Astrocyte (in vitro differentiated cells and primary cell): ENCODE measurements at regions not wholly inside any gene's neighbourhood (a gene's known extent, or its start where the extent isn't known, plus 50 kb on each side); places are given as distances from the start of the nearest gene placed in this dataset.

Experiments
- DNase-seq: peaks from one replicate; pipeline ENCODE4 v3.0.0-alpha.2; 2010; ENCODE audit warnings: low read depth
- FAIRE-seq: peaks from 2 replicates; lab custom pipeline; 2011; peaks lifted over from hg19 to GRCh38; lab: Jason Lieb, UNC
- H2AFZ ChIP-seq: 2 replicates; pipeline ENCODE4 v1.6.0; 2012; ENCODE audit warnings: low read depth, low read length, inconsistent platforms
- H3K27ac ChIP-seq: 2 replicates; pipeline ENCODE4 v1.5.1; 2011; ENCODE audit warnings: low read depth, low read length, inconsistent platforms
- H3K27me3 ChIP-seq: 2 replicates; pipeline ENCODE4 v1.6.0; 2011; ENCODE audit warnings: low read length, inconsistent platforms; ENCODE audit not compliant: insufficient read depth
- H3K36me3 ChIP-seq: 2 replicates; pipeline ENCODE4 v1.5.1; 2011; ENCODE audit warnings: low read length, inconsistent platforms; ENCODE audit not compliant: insufficient read depth
- H3K4me1 ChIP-seq: 2 replicates; pipeline ENCODE4 v1.5.1; 2011; ENCODE audit warnings: low read length, inconsistent platforms; ENCODE audit not compliant: insufficient read depth
- H3K4me2 ChIP-seq: 2 replicates; pipeline ENCODE4 v1.6.0; 2012; ENCODE audit warnings: low read length, inconsistent platforms
- H3K4me3 ChIP-seq: 2 replicates; pipeline ENCODE4 v1.5.1; 2011; ENCODE audit warnings: low read depth, mild to moderate bottlenecking, low read length, inconsistent platforms; ENCODE audit not compliant: insufficient read depth
- H3K79me2 ChIP-seq: 2 replicates; pipeline ENCODE4 v1.6.0; 2012; ENCODE audit warnings: mild to moderate bottlenecking, low read length, inconsistent platforms; ENCODE audit not compliant: insufficient read depth
- H3K9ac ChIP-seq: 2 replicates; pipeline ENCODE4 v1.6.0; 2012; ENCODE audit warnings: mild to moderate bottlenecking, low read length, inconsistent platforms
- H3K9me3 ChIP-seq: 2 replicates; pipeline ENCODE4 v1.5.1; 2012; ENCODE audit warnings: low read depth, mild to moderate bottlenecking, low read length, inconsistent platforms; ENCODE audit not compliant: insufficient read depth
- H4K20me1 ChIP-seq: 2 replicates; pipeline ENCODE4 v1.6.0; 2012; ENCODE audit warnings: low read length, inconsistent platforms; ENCODE audit not compliant: insufficient read depth
- H3K27ac Mint-ChIP-seq: one replicate; pipeline ENCODE4 v1.8.0; 2021; ENCODE audit warnings: mild to moderate bottlenecking, mixed read lengths; ENCODE audit not compliant: unreplicated experiment
- H3K27me3 Mint-ChIP-seq: one replicate; pipeline ENCODE4 v1.8.0; 2021; ENCODE audit warnings: low read depth, mixed read lengths; ENCODE audit not compliant: unreplicated experiment
- H3K36me3 Mint-ChIP-seq: one replicate; pipeline ENCODE4 v1.8.0; 2021; ENCODE audit warnings: low read depth, mixed read lengths; ENCODE audit not compliant: unreplicated experiment
- H3K4me1 Mint-ChIP-seq: one replicate; pipeline ENCODE4 v1.8.0; 2021; ENCODE audit warnings: low read depth, mixed read lengths; ENCODE audit not compliant: unreplicated experiment
- H3K4me3 Mint-ChIP-seq: one replicate; pipeline ENCODE4 v1.8.0; 2021; ENCODE audit warnings: mild to moderate bottlenecking, moderate library complexity, mixed read lengths; ENCODE audit not compliant: unreplicated experiment
- H3K9me3 Mint-ChIP-seq: one replicate; pipeline ENCODE4 v1.8.0; 2021; ENCODE audit warnings: mild to moderate bottlenecking, mixed read lengths; ENCODE audit not compliant: unreplicated experiment
- CTCF ChIP-seq: IDR thresholded peaks from 2 replicates; pipeline ENCODE4 v1.5.1; 2011; ENCODE audit warnings: low read depth, mild to moderate bottlenecking, inconsistent platforms, low read length, moderate library complexity; ENCODE audit not compliant: insufficient read depth
- EZH2 ChIP-seq: IDR thresholded peaks from 2 replicates; pipeline ENCODE4 v1.6.1; 2012; ENCODE audit warnings: mild to moderate bottlenecking, low read length, inconsistent platforms; ENCODE audit not compliant: insufficient read depth

GRCh38 chr14:51353901-51354300 is 113.9 kb downstream of the TMX1 start:
- Mint-ChIP-seq H3K4me3 (no peak overlapping the region), H3K9me3 (no peaks in the 10 kb centered on the region), H3K27me3 (no peaks in the 10 kb centered on the region), H3K27ac (no peak overlapping the region), H3K36me3 (no peaks in the 10 kb centered on the region), H3K4me1 (peaks cover 22% of the 10 kb centered on the region)
- H3K4me3 ChIP-seq = no peak overlapping the region
- H4K20me1 ChIP-seq = no peaks in the 10 kb centered on the region
- H3K9me3 ChIP-seq = no peaks in the 10 kb centered on the region
- H3K4me2 ChIP-seq = no peak overlapping the region
- no peak for TF ChIP-seq CTCF
- TF ChIP-seq EZH2 = no peak
- FAIRE-seq (no peak), DNase-seq (no peak)
- no peaks in the 10 kb centered on the region for H3K36me3 ChIP-seq
- no peak overlapping the region for H3K9ac ChIP-seq
- H3K27ac ChIP-seq = no peak overlapping the region
- no peak overlapping the region for H2AFZ ChIP-seq
- no peaks in the 10 kb centered on the region for H3K79me2 ChIP-seq
- H3K4me1 ChIP-seq = peaks cover 3% of the 10 kb centered on the region
- H3K27me3 ChIP-seq = no peaks in the 10 kb centered on the region

- H3K27me3 ChIP-seq = no peaks in the 10 kb centered on the region
- no peak for TF ChIP-seq CTCF
- TF ChIP-seq EZH2 = no peak
- Mint-ChIP-seq H3K9me3 (no peaks in the 10 kb centered on the region), H3K36me3 (no peaks in the 10 kb centered on the region), H3K4me1 (peaks cover 22% of the 10 kb centered on the region), H3K4me3 (no peak overlapping the region), H3K27ac (no peak overlapping the region), H3K27me3 (peaks cover 2% of the 10 kb centered on the region)
- H3K9me3 ChIP-seq = no peaks in the 10 kb centered on the region
- peaks cover 3% of the 10 kb centered on the region for H3K4me1 ChIP-seq
- no peak overlapping the region for H3K4me3 ChIP-seq
- no peak overlapping the region for H3K9ac ChIP-seq
- no peak for DNase-seq
- H4K20me1 ChIP-seq = no peaks in the 10 kb centered on the region
- H3K4me2 ChIP-seq = no peak overlapping the region
- H3K79me2 ChIP-seq = no peaks in the 10 kb centered on the region
- H3K27ac ChIP-seq = no peak overlapping the region
- no peak overlapping the region for H2AFZ ChIP-seq
- H3K36me3 ChIP-seq = no peaks in the 10 kb centered on the region
- no peak for FAIRE-seq
Observed at GRCh38 chr14:51354846-51355245, 114.8 kb downstream of the TMX1 start.

- peaks cover 3% of the 10 kb centered on the region for H3K4me1 ChIP-seq
- FAIRE-seq = no peak
- H3K79me2 ChIP-seq = no peaks in the 10 kb centered on the region
- H3K27ac Mint-ChIP-seq = no peak overlapping the region
- H3K9me3 ChIP-seq = no peaks in the 10 kb centered on the region
- no peaks in the 10 kb centered on the region for H3K9me3 Mint-ChIP-seq
- TF ChIP-seq EZH2 (no peak), CTCF (no peak)
- H3K36me3 ChIP-seq = no peaks in the 10 kb centered on the region
- no peaks in the 10 kb centered on the region for H4K20me1 ChIP-seq
- DNase-seq = no peak
- H2AFZ ChIP-seq = no peak overlapping the region
- no peak overlapping the region for H3K4me3 Mint-ChIP-seq
- H3K36me3 Mint-ChIP-seq = no peaks in the 10 kb centered on the region
- H3K4me2 ChIP-seq = no peak overlapping the region
- H3K4me3 ChIP-seq = no peak overlapping the region
- H3K4me1 Mint-ChIP-seq = peaks cover 22% of the 10 kb centered on the region
- peaks cover 7% of the 10 kb centered on the region for H3K27me3 Mint-ChIP-seq
- no peak overlapping the region for H3K27ac ChIP-seq
- no peaks in the 10 kb centered on the region for H3K27me3 ChIP-seq
- H3K9ac ChIP-seq = no peak overlapping the region
Observed at GRCh38 chr14:51356381-51356780, 116.3 kb downstream of the TMX1 start.
